ENCODE measurements at regions not wholly inside any gene's neighbourhood (a gene's known extent, or its start where the extent isn't known, plus 50 kb on each side); places are given as distances from the start of the nearest gene placed in this dataset.

GRCh38 chr13:80284290-80284689, 56.6 kb downstream of the SPRY2 start:
- no peak for DNase-seq

- no peak for DNase-seq
Measured at GRCh38 chr13:80278706-80279105, 62.2 kb downstream of the SPRY2 start.

- peak; percentile 41 for DNase-seq
Measured at GRCh38 chr13:80276371-80277289, 64.3 kb downstream of the SPRY2 start.

GRCh38 chr13:80274643-80275042, 66.3 kb downstream of the SPRY2 start:
- no peak for DNase-seq

- DNase-seq = no peak
Measured at GRCh38 chr13:80273718-80274117, 67.2 kb downstream of the SPRY2 start.

- no peak for DNase-seq
Measured at GRCh38 chr13:80265348-80265747, 75.6 kb downstream of the SPRY2 start.

GRCh38 chr13:80263745-80264513, 77.0 kb downstream of the SPRY2 start:
- DNase-seq = no peak

GRCh38 chr13:80262051-80262695, 78.8 kb downstream of the SPRY2 start:
- no peak for DNase-seq

GRCh38 chr13:80259159-80259558, 81.8 kb downstream of the SPRY2 start:
- DNase-seq = no peak

GRCh38 chr13:80256352-80256932, 84.5 kb downstream of the SPRY2 start:
- no peak for DNase-seq

- no peak for DNase-seq
Measured at GRCh38 chr13:80255946-80256345, 85.0 kb downstream of the SPRY2 start.

- peak; percentile 40 for DNase-seq
Measured at GRCh38 chr13:80251403-80251802, 89.5 kb downstream of the SPRY2 start.

- no peak for DNase-seq
Measured at GRCh38 chr13:80250213-80250810, 90.6 kb downstream of the SPRY2 start.

- DNase-seq = no peak
Measured at GRCh38 chr13:80249516-80250212, 91.3 kb downstream of the SPRY2 start.

GRCh38 chr13:80245162-80245733, 95.7 kb downstream of the SPRY2 start:
- no peak for DNase-seq

- DNase-seq = no peak
Measured at GRCh38 chr13:80244574-80244973, 96.4 kb downstream of the SPRY2 start.

GRCh38 chr13:80242728-80243427, 98.0 kb downstream of the SPRY2 start:
- no peak for DNase-seq

- DNase-seq = no peak
Measured at GRCh38 chr13:80239571-80240255, 101.2 kb downstream of the SPRY2 start.

GRCh38 chr13:80239116-80239515, 101.8 kb downstream of the SPRY2 start:
- no peak for DNase-seq

- DNase-seq = no peak
Measured at GRCh38 chr13:80237646-80238045, 103.3 kb downstream of the SPRY2 start.

GRCh38 chr13:80235967-80236302, 105.0 kb downstream of the SPRY2 start:
- DNase-seq = no peak
